Right atrium auricular region (tissue), 2 donors: ENCODE measurements at regions not wholly inside any gene's neighbourhood (a gene's known extent, or its start where the extent isn't known, plus 50 kb on each side); places are given as distances from the start of the nearest gene placed in this dataset.

Experiments used
- DNase-seq: peaks from one replicate; pipeline ENCODE4 v3.0.0-alpha.2; 2019; ENCODE audit warnings: low spot score
- H3K27ac ChIP-seq, 2 donors: fragments of 200-600 bp; sonication (generic); 1 replicate in 1 of 2; 2 replicates in 1 of 2; pipeline ENCODE4 v1.5.1; 2016 to 2019
- H3K27me3 ChIP-seq, 2 donors: fragments of 200-600 bp; sonication (generic); one replicate each; pipeline versions ENCODE4 v1.5.1 to v1.6.0; 2017 to 2019
- H3K36me3 ChIP-seq: fragments of 200-600 bp; sonication (generic); one replicate; pipeline ENCODE4 v1.5.1; 2016
- H3K4me1 ChIP-seq, 2 donors: fragments of 200-600 bp; sonication (generic); one replicate each; pipeline versions ENCODE4 v1.5.1 to v1.6.0; 2017 to 2019
- H3K4me3 ChIP-seq, 2 donors: fragments of 200-600 bp; sonication (generic); 1 replicate in 1 of 2; 2 replicates in 1 of 2; pipeline ENCODE4 v1.5.1; 2017 to 2019; ENCODE audit warnings: mild to moderate bottlenecking in 1 of 2, moderate library complexity in 1 of 2
- H3K9me3 ChIP-seq, 2 donors: fragments of 200-600 bp; sonication (generic); one replicate each; pipeline ENCODE4 v1.5.1; 2019
- CTCF ChIP-seq, 2 donors: fragments of 200-600 bp; sonication (generic); IDR thresholded peaks; one replicate each; pipeline ENCODE4 v1.5.1; 2019; ENCODE audit warnings: antibody characterized with exemption in 2 of 2

GRCh38 chr15:39151545-39151944 is 429.3 kb upstream of the THBS1 start:
- H3K27ac ChIP-seq: no peak overlapping the region
- H3K27me3 ChIP-seq: no peaks in the 10 kb centered on the region
- H3K4me3 ChIP-seq: no peak overlapping the region
- no peaks in the 10 kb centered on the region for H3K36me3 ChIP-seq
- H3K9me3 ChIP-seq: no peaks in the 10 kb centered on the region
- H3K4me1 ChIP-seq: no peaks in the 10 kb centered on the region
- no peak for TF ChIP-seq CTCF (IDR thresholded peaks at IDR 0.05)
- no peak for DNase-seq

GRCh38 chr15:39153058-39153714 is 427.7 kb upstream of the THBS1 start:
- TF ChIP-seq CTCF (IDR thresholded peaks at IDR 0.05): no peak
- no peak overlapping the region for H3K27ac ChIP-seq
- no peaks in the 10 kb centered on the region for H3K9me3 ChIP-seq
- no peaks in the 10 kb centered on the region for H3K36me3 ChIP-seq
- peaks cover 0 to 4% of the 10 kb centered on the region in 2 donors for H3K4me1 ChIP-seq
- H3K27me3 ChIP-seq: no peaks in the 10 kb centered on the region
- H3K4me3 ChIP-seq: no peak overlapping the region
- DNase-seq: no peak

- DNase-seq: no peak
- no peaks in the 10 kb centered on the region for H3K9me3 ChIP-seq
- H3K27me3 ChIP-seq: no peaks in the 10 kb centered on the region
- H3K27ac ChIP-seq: no peak overlapping the region
- H3K36me3 ChIP-seq: no peaks in the 10 kb centered on the region
- H3K4me3 ChIP-seq: no peak overlapping the region
- no peak for TF ChIP-seq CTCF (IDR thresholded peaks at IDR 0.05)
- H3K4me1 ChIP-seq: peaks cover 0 to 4% of the 10 kb centered on the region in 2 donors
These were observed 427.2 kb upstream of the THBS1 start for GRCh38 chr15:39153716-39154115.

GRCh38 chr15:39154227-39154638 is 426.6 kb upstream of the THBS1 start:
- no peak for DNase-seq
- Histone ChIP-seq H3K4me1 (peaks cover 0 to 4% of the 10 kb centered on the region in 2 donors), H3K27ac (no peak overlapping the region), H3K9me3 (no peaks in the 10 kb centered on the region), H3K4me3 (no peak overlapping the region), H3K36me3 (no peaks in the 10 kb centered on the region), H3K27me3 (no peaks in the 10 kb centered on the region)
- TF ChIP-seq CTCF (IDR thresholded peaks at IDR 0.05): no peak

- Histone ChIP-seq H3K4me1 (peaks cover 0 to 4% of the 10 kb centered on the region in 2 donors), H3K27me3 (no peaks in the 10 kb centered on the region), H3K4me3 (no peak overlapping the region), H3K27ac (no peak overlapping the region), H3K9me3 (no peaks in the 10 kb centered on the region), H3K36me3 (no peaks in the 10 kb centered on the region)
- no peak for DNase-seq
- no peak for TF ChIP-seq CTCF (IDR thresholded peaks at IDR 0.05)
These were observed 426.1 kb upstream of the THBS1 start for GRCh38 chr15:39154776-39155175.

- H3K9me3 ChIP-seq: no peaks in the 10 kb centered on the region
- no peak overlapping the region for H3K4me3 ChIP-seq
- no peak for TF ChIP-seq CTCF (IDR thresholded peaks at IDR 0.05)
- H3K4me1 ChIP-seq: peaks cover 0 to 4% of the 10 kb centered on the region in 2 donors
- H3K27me3 ChIP-seq: no peaks in the 10 kb centered on the region
- no peaks in the 10 kb centered on the region for H3K36me3 ChIP-seq
- no peak for DNase-seq
- H3K27ac ChIP-seq: peak overlapping the region; percentile 28 to 58
These were observed 424.7 kb upstream of the THBS1 start for GRCh38 chr15:39156166-39156565.
